GM18498 (cell line): ENCODE measurements at regions not wholly inside any gene's neighbourhood (a gene's known extent, or its start where the extent isn't known, plus 50 kb on each side); places are given as distances from the start of the nearest gene placed in this dataset.
A peak's percentile ranks its signal among the peaks of the same experiment; 100 is the strongest.

Source experiments
- ATAC-seq: cut with Tn5 transposase; IDR thresholded peaks from one replicate; pipeline ENCODE4 v1.9.1; 2021; ENCODE audit warnings: mild to moderate bottlenecking, moderate library complexity; ENCODE audit not compliant: unreplicated experiment

DNA sequence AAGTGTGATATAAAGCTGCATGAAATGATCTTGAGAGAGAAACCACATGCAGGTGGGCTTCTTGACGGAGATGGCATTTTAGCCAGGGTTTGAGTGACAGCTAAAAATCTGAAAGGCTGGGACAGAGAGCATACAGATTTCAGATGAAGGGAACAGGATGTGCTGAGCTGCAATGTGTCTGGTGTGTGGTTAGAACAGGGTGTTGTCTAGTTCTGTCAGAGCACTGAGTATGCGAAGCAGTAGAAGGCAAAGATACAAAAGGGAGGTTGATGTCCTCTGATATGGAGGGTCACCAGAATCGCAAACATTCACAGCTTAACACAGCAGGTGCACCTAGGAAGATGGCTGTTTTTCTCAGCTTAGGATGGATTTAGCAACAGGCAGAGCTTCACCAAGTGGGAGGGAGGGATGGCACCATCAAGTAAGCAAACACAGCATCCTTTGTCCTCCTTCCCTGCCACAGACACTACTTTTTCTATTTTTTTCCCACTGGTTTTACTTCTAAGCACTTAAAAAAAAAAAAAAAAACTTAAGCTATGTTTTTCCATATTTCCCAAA, 182.5 kb downstream of the TMX3 start:
- ATAC-seq: no peak

GRCh38 chr18:68525091-68525490, 189.8 kb downstream of the TMX3 start:
- ATAC-seq: no peak

- peak; percentile 76 for ATAC-seq
These were observed 194.4 kb downstream of the TMX3 start for GRCh38 chr18:68520406-68521075.

DNA sequence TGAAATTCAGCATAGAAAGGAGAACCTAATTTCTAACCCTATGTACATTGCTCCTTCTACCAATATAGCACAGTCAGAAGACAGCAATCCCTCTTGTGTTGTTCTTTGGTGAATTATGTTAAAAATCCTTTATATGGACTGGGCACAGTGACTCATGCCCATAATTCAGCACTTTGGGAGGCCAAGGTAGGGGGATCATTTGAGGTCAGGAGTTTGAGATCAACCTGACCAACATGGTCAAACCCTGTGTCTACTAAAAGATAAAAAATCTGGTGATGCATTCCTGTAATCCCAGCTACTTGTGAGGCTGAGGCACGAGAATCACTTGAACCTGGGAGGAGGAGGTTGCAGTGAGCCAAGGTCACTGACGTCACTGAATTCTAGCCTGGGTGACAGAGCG, 195.6 kb downstream of the TMX3 start:
- ATAC-seq: no peak

- ATAC-seq: no peak
These were observed 205.0 kb downstream of the TMX3 start for GRCh38 chr18:68509902-68510301.

DNA sequence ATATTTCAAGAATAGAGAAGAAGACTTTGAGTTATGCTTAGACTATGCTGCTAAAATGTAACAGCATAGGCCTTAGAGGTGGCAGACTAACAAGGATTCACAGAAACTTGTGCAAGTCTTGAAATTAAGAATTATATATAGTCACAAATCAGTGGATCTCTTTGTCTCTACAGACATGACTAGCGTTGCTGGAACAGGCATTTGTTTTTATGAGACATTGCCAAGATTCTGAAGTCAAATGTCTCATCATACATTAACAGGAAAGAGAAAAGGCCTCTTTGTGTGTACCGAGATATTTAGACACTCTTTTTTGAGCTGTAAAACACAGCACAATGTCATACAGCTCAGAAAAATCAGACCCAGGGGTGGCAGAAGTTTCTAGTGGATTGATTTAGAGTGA, 207.1 kb downstream of the TMX3 start:
- ATAC-seq: no peak

GRCh38 chr18:68505178-68505574, 209.7 kb downstream of the TMX3 start:
- ATAC-seq: no peak

DNA sequence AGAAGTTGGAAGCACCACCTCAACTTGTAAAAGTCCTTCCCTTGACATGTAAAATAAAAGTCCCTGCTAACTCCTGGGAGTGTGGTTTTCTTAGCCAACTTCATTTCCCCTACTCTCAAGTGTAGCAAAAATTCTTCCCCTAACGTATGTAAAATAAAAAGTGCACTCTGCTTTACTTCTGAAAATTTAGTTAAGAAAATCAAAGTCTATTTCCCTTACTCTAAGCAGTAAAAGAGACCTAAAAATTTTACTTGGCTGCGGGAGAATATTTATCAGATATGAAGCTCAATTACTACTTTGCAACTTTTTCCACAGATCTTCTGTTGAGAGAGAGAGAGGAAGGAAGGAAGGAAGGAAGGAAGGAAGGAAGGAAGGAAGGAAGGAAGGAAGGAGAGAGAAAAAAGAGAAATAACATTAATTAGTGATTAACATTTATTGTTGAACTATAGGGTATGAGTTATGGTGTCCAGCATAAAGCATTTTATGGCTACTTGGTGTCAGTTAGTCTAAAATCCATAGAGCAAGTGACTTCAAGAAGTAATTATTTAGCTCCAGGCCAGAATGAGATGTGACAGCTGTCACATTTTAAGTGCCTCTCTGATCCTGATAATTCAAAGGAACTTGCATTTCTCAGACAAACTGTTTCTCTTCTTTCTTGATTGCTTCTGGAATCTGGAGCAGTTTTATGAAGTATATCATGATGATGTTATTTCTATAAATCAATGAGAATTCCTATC, 210.3 kb downstream of the TMX3 start:
- ATAC-seq: no peak

DNA sequence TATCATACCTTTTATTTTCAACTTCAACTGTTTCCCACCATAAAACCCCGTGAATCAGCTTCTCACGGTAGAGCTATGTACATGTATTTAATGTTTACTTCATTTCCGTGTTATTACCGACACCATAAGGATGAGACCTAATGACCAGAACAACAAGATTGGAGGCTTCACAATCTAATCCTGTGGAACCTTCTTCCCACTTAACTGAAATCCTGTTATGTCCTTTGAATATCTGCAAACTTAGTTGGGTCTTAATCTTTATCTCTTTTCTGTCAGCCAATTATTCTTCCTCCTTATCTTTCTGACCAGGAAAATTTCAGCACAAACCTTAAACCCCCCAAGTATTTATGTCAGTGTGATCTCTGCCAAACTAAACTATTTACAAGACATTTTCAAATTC, 214.4 kb downstream of the TMX3 start:
- no peak for ATAC-seq

DNA sequence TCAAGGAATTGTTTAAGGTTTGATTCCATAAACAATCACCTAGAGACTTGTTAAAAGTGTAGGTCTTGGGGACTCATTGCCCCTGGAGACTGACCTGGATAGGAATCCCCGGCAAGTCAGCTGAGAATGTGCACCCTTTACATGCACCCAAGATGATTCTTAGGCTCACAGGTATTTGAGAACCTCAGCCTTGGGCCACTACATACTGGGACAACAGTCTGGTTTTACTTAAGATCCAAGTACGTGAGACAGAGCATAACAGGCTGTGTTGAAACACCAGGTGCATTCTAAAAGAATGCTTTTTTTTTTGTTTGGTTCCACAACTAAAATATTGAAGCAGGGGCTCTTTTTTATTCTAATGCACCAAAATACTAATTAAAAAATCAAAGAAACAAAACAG, 215.8 kb downstream of the TMX3 start:
- no peak for ATAC-seq

GRCh38 chr18:68498636-68499035, 216.3 kb downstream of the TMX3 start:
- no peak for ATAC-seq

DNA sequence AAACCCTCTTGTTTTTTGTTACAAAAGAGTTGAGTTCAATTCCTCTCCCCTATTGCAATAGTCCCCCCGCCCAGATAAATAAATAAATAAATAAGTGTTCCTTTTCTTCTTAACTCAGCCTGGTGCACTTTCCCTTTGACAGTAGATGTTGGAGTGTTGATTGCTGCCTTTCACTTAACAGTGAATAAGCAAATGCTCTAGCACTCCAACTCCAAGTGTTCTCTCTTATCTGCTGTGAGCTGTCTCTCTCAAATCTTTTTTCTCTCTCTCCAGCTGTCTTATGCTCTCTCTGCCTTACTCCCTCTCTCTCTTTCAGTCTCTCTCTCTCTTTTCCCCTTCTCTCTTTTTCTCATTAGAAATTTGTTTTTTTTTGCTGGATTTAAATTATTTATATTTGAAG, 216.7 kb downstream of the TMX3 start:
- no peak for ATAC-seq

DNA sequence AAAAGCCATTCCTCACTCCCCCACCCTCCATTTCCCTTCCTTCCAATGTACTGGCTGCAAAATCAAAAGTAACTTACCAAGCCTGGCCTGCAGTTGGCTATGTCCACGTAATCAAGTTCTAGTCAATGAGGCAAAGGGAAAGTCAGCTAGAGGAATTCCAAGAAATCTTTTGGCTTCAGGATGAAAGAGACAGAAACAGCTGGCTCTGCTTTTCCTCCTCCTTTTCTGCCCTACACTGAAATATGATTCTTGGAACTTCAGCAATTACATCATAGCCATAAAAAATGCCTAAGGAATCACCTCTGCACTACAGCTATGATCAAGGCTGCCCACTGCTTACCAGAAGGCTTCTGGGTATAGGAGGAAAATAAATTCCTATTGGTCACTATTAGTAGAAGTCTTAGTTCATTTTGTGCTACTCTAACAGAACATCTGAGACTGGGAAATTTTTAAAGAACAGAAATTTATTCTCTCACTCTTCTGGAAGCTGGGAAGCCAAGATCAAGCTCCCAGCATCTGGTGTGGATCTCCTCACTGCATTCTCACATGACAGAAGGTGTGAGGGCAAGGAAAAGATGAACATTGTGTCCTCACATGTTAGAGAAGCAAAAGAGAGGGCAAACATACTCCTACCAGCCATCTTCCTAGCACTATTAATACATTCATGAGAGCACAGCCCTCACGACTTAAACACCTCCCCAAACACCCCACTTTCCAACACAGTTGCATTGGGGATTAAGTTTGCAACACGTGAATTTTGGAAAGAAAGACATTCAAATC, 219.9 kb downstream of the TMX3 start:
- ATAC-seq: no peak

- no peak for ATAC-seq
These were observed 225.7 kb downstream of the TMX3 start for GRCh38 chr18:68489013-68489792.

- no peak for ATAC-seq
These were observed 230.7 kb downstream of the TMX3 start for GRCh38 chr18:68484241-68484640.

GRCh38 chr18:68482815-68483214, 232.1 kb downstream of the TMX3 start:
- no peak for ATAC-seq

DNA sequence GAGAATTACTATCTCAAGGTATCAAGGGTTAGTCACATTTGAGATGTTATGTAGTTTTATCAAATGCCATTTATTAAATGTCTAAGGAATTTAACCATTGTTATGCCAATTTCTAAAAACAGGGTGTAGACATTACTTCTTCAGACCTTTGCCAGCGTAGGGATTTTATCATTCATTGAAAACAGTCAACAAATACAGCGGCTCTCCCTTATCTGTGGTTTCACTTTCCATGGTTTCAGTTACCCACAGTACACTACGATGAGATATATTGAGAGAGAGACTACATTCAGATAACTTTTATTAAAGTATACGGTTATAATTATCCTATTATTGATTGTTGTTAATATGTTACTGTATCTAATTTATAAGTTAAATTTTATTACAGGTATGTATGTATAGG, 234.7 kb downstream of the TMX3 start:
- ATAC-seq: no peak

DNA sequence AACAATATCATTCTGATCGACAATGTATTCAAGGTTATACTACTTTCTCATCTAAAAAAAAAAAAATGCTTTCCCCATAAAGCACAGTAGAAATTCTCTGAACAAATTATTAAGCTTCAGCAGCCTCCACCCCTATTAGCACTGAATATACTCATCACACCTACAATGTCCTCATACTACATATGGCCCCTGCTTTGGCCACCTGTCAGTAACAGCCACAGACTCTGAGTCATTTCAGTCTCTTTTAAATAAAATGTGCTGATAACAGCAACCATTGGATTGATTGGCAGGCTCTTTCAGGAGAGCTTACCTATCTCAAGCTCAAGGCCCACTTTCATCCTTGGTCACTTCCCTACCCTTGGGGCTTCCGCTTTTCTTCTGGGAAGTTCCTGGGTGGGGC, 236.7 kb downstream of the TMX3 start:
- ATAC-seq: no peak

DNA sequence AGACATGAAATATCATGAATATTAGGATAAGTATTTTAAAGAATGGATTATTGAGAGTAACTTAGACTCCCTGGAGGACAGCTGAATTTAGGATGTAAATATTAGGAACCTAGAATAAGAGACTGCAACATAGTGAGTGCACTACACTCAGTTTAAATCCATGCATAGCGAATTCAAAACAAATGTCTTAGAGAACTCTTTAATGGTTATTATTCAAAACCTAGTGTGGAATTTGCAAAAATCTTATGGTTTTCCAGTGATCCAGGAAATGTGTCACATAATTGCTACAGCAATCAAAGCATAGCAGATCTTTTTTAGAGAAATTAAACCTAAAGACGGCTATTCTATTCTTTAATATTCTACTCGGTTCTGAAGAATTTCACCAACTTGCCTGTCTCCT, 239.0 kb downstream of the TMX3 start:
- no peak for ATAC-seq

DNA sequence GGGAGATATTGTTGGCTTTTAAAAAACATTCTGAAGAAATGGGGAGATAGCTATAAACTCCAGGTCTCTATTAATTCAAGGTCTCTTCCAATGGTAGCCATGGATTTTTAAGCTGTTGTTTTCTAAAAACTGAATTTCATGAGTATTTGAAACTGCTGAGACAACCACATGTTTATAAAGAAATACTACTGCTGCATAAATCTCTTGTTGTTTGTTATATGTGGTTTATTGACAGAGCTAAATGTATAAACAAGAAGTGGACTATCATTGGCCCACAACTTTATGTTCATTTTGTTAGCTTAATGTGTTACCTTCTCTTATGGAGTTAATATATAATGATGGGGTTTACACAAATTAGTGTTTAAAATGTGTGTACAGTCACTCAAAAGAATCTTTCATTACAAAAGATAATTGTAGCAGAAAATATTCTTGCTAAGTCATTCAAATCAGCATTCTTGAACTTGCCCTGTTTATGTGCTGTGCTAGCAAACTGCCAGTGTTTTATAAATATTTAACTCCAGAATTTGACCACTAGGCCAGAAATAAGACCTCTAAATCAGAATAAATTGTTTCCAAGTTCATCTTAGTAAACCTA, 242.1 kb downstream of the TMX3 start:
- ATAC-seq: no peak
